ENCODE measurements at regions not wholly inside any gene's neighbourhood (a gene's known extent, or its start where the extent isn't known, plus 50 kb on each side); places are given as distances from the start of the nearest gene placed in this dataset.

- Mint-ChIP-seq H3K36me3 (ENCODE audit: low read depth) (no peaks in the 10 kb centered on the region), H3K27ac (no peak overlapping the region), H3K27me3 (no peaks in the 10 kb centered on the region), H3K4me1 (ENCODE audit: low read depth) (no peaks in the 10 kb centered on the region), H3K4me3 (no peak overlapping the region), H3K9me3 (peaks cover 4% of the 10 kb centered on the region)
- H3K4me1 ChIP-seq (ENCODE audit: insufficient read depth, low read length) = no peaks in the 10 kb centered on the region
- ChIA-PET POLR2A (no interaction called here), CTCF (no interaction called here)
- H3K36me3 ChIP-seq (ENCODE audit: insufficient read depth, low read length) = no peaks in the 10 kb centered on the region
- no peak for TF ChIP-seq CTCF (IDR thresholded peaks at IDR 0.05)
- no peak overlapping the region for H3K27ac ChIP-seq (ENCODE audit: low read depth in 1 of 2, low read length in 2 of 2)
- DNase-seq (no peak), ATAC-seq (ENCODE audit: poor library complexity) (no peak)
- H3K9me3 ChIP-seq (ENCODE audit: control insufficient read depth in 1 of 2, insufficient read depth in 1 of 2, low read length in 2 of 2) = no peaks in the 10 kb centered on the region
- no peaks in the 10 kb centered on the region for H3K27me3 ChIP-seq (ENCODE audit: control insufficient read depth in 1 of 2, insufficient read depth in 2 of 2, low read length in 2 of 2)
- H3K4me3 ChIP-seq (ENCODE audit: low read length) = no peak overlapping the region
- intact Hi-C loops (cut with DNase I, micrococcal nuclease) = no loop called here
These were observed 143.2 kb upstream of the RND3 start for GRCh38 chr2:150630587-150631235.

- H3K36me3 ChIP-seq (ENCODE audit: insufficient read depth, low read length) = no peaks in the 10 kb centered on the region
- H3K27ac ChIP-seq (ENCODE audit: low read depth in 1 of 2, low read length in 2 of 2) = no peak overlapping the region
- intact Hi-C loops (cut with DNase I, micrococcal nuclease) = no loop called here
- Mint-ChIP-seq H3K4me3 (no peak overlapping the region), H3K27me3 (no peaks in the 10 kb centered on the region), H3K36me3 (ENCODE audit: low read depth) (no peaks in the 10 kb centered on the region), H3K27ac (no peak overlapping the region), H3K4me1 (ENCODE audit: low read depth) (no peaks in the 10 kb centered on the region), H3K9me3 (peaks cover 4% of the 10 kb centered on the region)
- no peak overlapping the region for H3K4me3 ChIP-seq (ENCODE audit: low read length)
- ATAC-seq (ENCODE audit: poor library complexity) (no peak), DNase-seq (no peak)
- CTCF ChIA-PET = no interaction called here
- TF ChIP-seq CTCF (IDR thresholded peaks at IDR 0.05) = no peak
- POLR2A ChIA-PET = no interaction called here
- no peaks in the 10 kb centered on the region for H3K9me3 ChIP-seq (ENCODE audit: control insufficient read depth in 1 of 2, insufficient read depth in 1 of 2, low read length in 2 of 2)
- no peaks in the 10 kb centered on the region for H3K4me1 ChIP-seq (ENCODE audit: insufficient read depth, low read length)
- no peaks in the 10 kb centered on the region for H3K27me3 ChIP-seq (ENCODE audit: control insufficient read depth in 1 of 2, insufficient read depth in 2 of 2, low read length in 2 of 2)
These were observed 140.1 kb upstream of the RND3 start for GRCh38 chr2:150627526-150627925.

- ATAC-seq (ENCODE audit: poor library complexity) (no peak), DNase-seq (no peak)
- Histone ChIP-seq H3K36me3 (ENCODE audit: insufficient read depth, low read length) (no peaks in the 10 kb centered on the region), H3K27me3 (ENCODE audit: control insufficient read depth in 1 of 2, insufficient read depth in 2 of 2, low read length in 2 of 2) (no peaks in the 10 kb centered on the region), H3K27ac (ENCODE audit: low read depth in 1 of 2, low read length in 2 of 2) (no peak overlapping the region), H3K4me3 (ENCODE audit: low read length) (no peak overlapping the region), H3K4me1 (ENCODE audit: insufficient read depth, low read length) (no peaks in the 10 kb centered on the region), H3K9me3 (ENCODE audit: control insufficient read depth in 1 of 2, insufficient read depth in 1 of 2, low read length in 2 of 2) (no peaks in the 10 kb centered on the region)
- H3K4me1 Mint-ChIP-seq (ENCODE audit: low read depth) = no peaks in the 10 kb centered on the region
- H3K4me3 Mint-ChIP-seq = no peak overlapping the region
- no peaks in the 10 kb centered on the region for H3K27me3 Mint-ChIP-seq
- TF ChIP-seq CTCF (IDR thresholded peaks at IDR 0.05) = no peak
- H3K9me3 Mint-ChIP-seq = peaks cover 4% of the 10 kb centered on the region
- ChIA-PET CTCF (no interaction called here), POLR2A (no interaction called here)
- intact Hi-C loops (cut with DNase I, micrococcal nuclease) = no loop called here
- H3K36me3 Mint-ChIP-seq (ENCODE audit: low read depth) = no peaks in the 10 kb centered on the region
- H3K27ac Mint-ChIP-seq = no peak overlapping the region
These were observed 139.5 kb upstream of the RND3 start for GRCh38 chr2:150626934-150627411.

Data from CD4-positive, alpha-beta T cell (primary cell).